Loucy (cell line): ENCODE measurements at regions not wholly inside any gene's neighbourhood (a gene's known extent, or its start where the extent isn't known, plus 50 kb on each side); places are given as distances from the start of the nearest gene placed in this dataset.

Experiments
- H2AFZ ChIP-seq: fragments of 200-600 bp; sonication (generic); 2 replicates; pipeline ENCODE4 v1.6.0; 2016; ENCODE audit warnings: antibody characterized with exemption, mild to moderate bottlenecking, low read length, moderate library complexity
- H3F3A ChIP-seq: fragments of 200-600 bp; 2 replicates; pipeline ENCODE4 v1.6.0; 2016; ENCODE audit warnings: antibody characterized with exemption, low read depth, mild to moderate bottlenecking
- H3K27me3 ChIP-seq: fragments of 200-600 bp; sonication (generic); 2 replicates; pipeline ENCODE4 v1.6.1; 2014; ENCODE audit warnings: low read length, mild to moderate bottlenecking; ENCODE audit not compliant: insufficient read depth, poor library complexity, severe bottlenecking
- H3K36me3 ChIP-seq: fragments of 200-600 bp; sonication (generic); 2 replicates; pipeline ENCODE4 v1.6.1; 2016; ENCODE audit warnings: low read length; ENCODE audit not compliant: insufficient read depth
- H3K4me1 ChIP-seq: fragments of 200-600 bp; sonication (generic); 2 replicates; pipeline ENCODE4 v1.5.1; 2014; ENCODE audit warnings: low read length, mild to moderate bottlenecking; ENCODE audit not compliant: insufficient read depth, poor library complexity, severe bottlenecking
- H3K4me2 ChIP-seq: fragments of 200-600 bp; sonication (generic); 2 replicates; pipeline ENCODE4 v1.6.0; 2014; ENCODE audit warnings: antibody characterized with exemption, low read length, low read depth, mild to moderate bottlenecking; ENCODE audit not compliant: poor library complexity, severe bottlenecking
- H3K4me3 ChIP-seq: fragments of 200-600 bp; sonication (generic); 2 replicates; pipeline ENCODE4 v1.5.1; 2014; ENCODE audit warnings: low read length, mild to moderate bottlenecking, mixed read lengths; ENCODE audit not compliant: poor library complexity, severe bottlenecking
- H3K79me2 ChIP-seq: fragments of 200-600 bp; sonication (generic); 2 replicates; pipeline ENCODE4 v1.6.1; 2014; ENCODE audit warnings: low read length; ENCODE audit not compliant: insufficient read depth
- H3K9ac ChIP-seq: fragments of 200-600 bp; sonication (generic); 2 replicates; pipeline ENCODE4 v1.6.0; 2014; ENCODE audit warnings: mild to moderate bottlenecking, low read depth, low read length, moderate library complexity; ENCODE audit not compliant: poor library complexity, severe bottlenecking
- H3K9me2 ChIP-seq: fragments of 200-600 bp; sonication (generic); replicated peaks from 2 replicates; pipeline ENCODE4 v1.6.1; 2016; ENCODE audit warnings: low read depth, low read length, mixed read lengths
- H3K9me3 ChIP-seq: fragments of 200-600 bp; sonication (generic); 2 replicates; pipeline ENCODE4 v1.6.1; 2014; ENCODE audit warnings: mild to moderate bottlenecking, antibody characterized with exemption, low read length, low read depth; ENCODE audit not compliant: insufficient read depth
- H4K20me1 ChIP-seq: fragments of 200-600 bp; sonication (generic); 2 replicates; pipeline ENCODE4 v1.6.0; 2014; ENCODE audit warnings: antibody characterized with exemption, low read length, mild to moderate bottlenecking; ENCODE audit not compliant: insufficient read depth, poor library complexity, severe bottlenecking
- CTCF ChIP-seq: fragments of 200-600 bp; sonication (generic); conservative IDR thresholded peaks from 2 replicates; pipeline ENCODE4 v1.5.1; 2014; ENCODE audit warnings: mild to moderate bottlenecking, antibody characterized with exemption, low read length
- EZH2phosphoT487 ChIP-seq: fragments of 200-600 bp; IDR thresholded peaks from 2 replicates; pipeline ENCODE4 v1.6.1; 2018; ENCODE audit warnings: antibody characterized with exemption, mild to moderate bottlenecking, moderate library complexity, borderline replicate concordance

GRCh38 chr4:144363890-144364289 is 223.4 kb upstream of the GYPA start:
- no peaks in the 10 kb centered on the region for H3K27me3 ChIP-seq
- H2AFZ ChIP-seq = peak overlapping the region; percentile 77
- H4K20me1 ChIP-seq = no peaks in the 10 kb centered on the region
- no peaks in the 10 kb centered on the region for H3K36me3 ChIP-seq
- H3K4me2 ChIP-seq = peak overlapping the region; percentile 36
- TF ChIP-seq EZH2phosphoT487 (no peak), CTCF (no peak)
- H3F3A ChIP-seq = no peaks in the 10 kb centered on the region
- no peak overlapping the region for H3K9ac ChIP-seq
- no peaks in the 10 kb centered on the region for H3K9me2 ChIP-seq
- no peaks in the 10 kb centered on the region for H3K79me2 ChIP-seq
- H3K9me3 ChIP-seq = no peaks in the 10 kb centered on the region
- peaks cover 13% of the 10 kb centered on the region for H3K4me1 ChIP-seq
- no peak overlapping the region for H3K4me3 ChIP-seq

- Histone ChIP-seq H3K27me3 (no peaks in the 10 kb centered on the region), H3K9me2 (no peaks in the 10 kb centered on the region), H3K4me2 (no peak overlapping the region), H4K20me1 (no peaks in the 10 kb centered on the region), H3K9ac (no peak overlapping the region), H3K4me3 (no peak overlapping the region), H2AFZ (no peak overlapping the region), H3K36me3 (no peaks in the 10 kb centered on the region), H3F3A (no peaks in the 10 kb centered on the region), H3K4me1 (peaks cover 13% of the 10 kb centered on the region), H3K9me3 (no peaks in the 10 kb centered on the region), H3K79me2 (no peaks in the 10 kb centered on the region)
- TF ChIP-seq CTCF = no peak
- no peak for TF ChIP-seq EZH2phosphoT487
These were observed 225.9 kb upstream of the GYPA start for GRCh38 chr4:144366425-144366824.

- no peaks in the 10 kb centered on the region for H3K79me2 ChIP-seq
- H2AFZ ChIP-seq = no peak overlapping the region
- no peaks in the 10 kb centered on the region for H3F3A ChIP-seq
- no peak overlapping the region for H3K9ac ChIP-seq
- no peaks in the 10 kb centered on the region for H3K36me3 ChIP-seq
- H3K9me3 ChIP-seq = no peaks in the 10 kb centered on the region
- peaks cover 5% of the 10 kb centered on the region for H3K4me1 ChIP-seq
- H3K9me2 ChIP-seq = no peaks in the 10 kb centered on the region
- H3K27me3 ChIP-seq = no peaks in the 10 kb centered on the region
- no peaks in the 10 kb centered on the region for H4K20me1 ChIP-seq
- TF ChIP-seq CTCF = no peak
- no peak for TF ChIP-seq EZH2phosphoT487
- no peak overlapping the region for H3K4me3 ChIP-seq
- no peak overlapping the region for H3K4me2 ChIP-seq
These were observed 231.0 kb upstream of the GYPA start for GRCh38 chr4:144371485-144371884.
